Skeletal muscle satellite cell (primary cell): ENCODE measurements at regions not wholly inside any gene's neighbourhood (a gene's known extent, or its start where the extent isn't known, plus 50 kb on each side); places are given as distances from the start of the nearest gene placed in this dataset.

Source experiments
- H3K27me3 ChIP-seq: 2 replicates; pipeline ENCODE4 v1.7.0; 2013; ENCODE audit warnings: low read length; ENCODE audit not compliant: control insufficient read depth, insufficient read depth
- H3K36me3 ChIP-seq: 2 replicates; pipeline ENCODE4 v1.7.0; 2013; ENCODE audit warnings: mild to moderate bottlenecking, control low read depth, low read length; ENCODE audit not compliant: insufficient read depth
- H3K4me1 ChIP-seq: 2 replicates; pipeline ENCODE4 v1.7.0; 2013; ENCODE audit warnings: low read length; ENCODE audit not compliant: control insufficient read depth, insufficient read depth
- H3K4me2 ChIP-seq: 2 replicates; pipeline ENCODE4 v1.7.0; 2013; ENCODE audit warnings: mild to moderate bottlenecking, low read length
- H3K4me3 ChIP-seq: 2 replicates; pipeline ENCODE4 v1.7.0; 2013; ENCODE audit warnings: low read length
- H3K9ac ChIP-seq: 2 replicates; pipeline ENCODE4 v1.7.0; 2013; ENCODE audit warnings: mild to moderate bottlenecking, low read depth, low read length, moderate library complexity
- H3K9me3 ChIP-seq: replicated peaks from 2 replicates; pipeline ENCODE4 v1.7.0; 2013; ENCODE audit warnings: mild to moderate bottlenecking, control low read depth, low read length

DNA sequence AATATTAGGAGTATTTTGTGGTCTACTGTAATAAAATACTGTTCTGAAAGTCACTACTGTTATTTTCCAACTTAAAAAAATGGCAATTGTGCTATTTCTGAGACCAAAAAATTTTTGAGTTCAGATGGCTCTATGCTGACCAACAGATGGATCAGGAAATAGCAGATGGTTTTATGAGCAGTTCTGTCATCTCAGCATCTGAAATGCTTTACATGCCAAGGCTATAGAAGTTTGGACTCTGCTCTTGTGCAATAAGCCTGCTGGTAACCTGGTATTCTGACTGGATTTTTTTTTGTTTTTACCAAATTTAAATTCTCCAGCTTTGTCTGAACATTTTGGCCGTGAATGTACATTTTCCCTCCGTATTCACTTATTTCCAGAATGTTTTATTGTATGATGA lies 1127.5 kb downstream of the GRIK2 start:
- Histone ChIP-seq H3K4me1 (no peaks in the 10 kb centered on the region), H3K36me3 (no peaks in the 10 kb centered on the region), H3K9me3 (no peaks in the 10 kb centered on the region), H3K9ac (no peak overlapping the region), H3K27me3 (no peaks in the 10 kb centered on the region), H3K4me3 (no peak overlapping the region), H3K4me2 (no peak overlapping the region)

DNA sequence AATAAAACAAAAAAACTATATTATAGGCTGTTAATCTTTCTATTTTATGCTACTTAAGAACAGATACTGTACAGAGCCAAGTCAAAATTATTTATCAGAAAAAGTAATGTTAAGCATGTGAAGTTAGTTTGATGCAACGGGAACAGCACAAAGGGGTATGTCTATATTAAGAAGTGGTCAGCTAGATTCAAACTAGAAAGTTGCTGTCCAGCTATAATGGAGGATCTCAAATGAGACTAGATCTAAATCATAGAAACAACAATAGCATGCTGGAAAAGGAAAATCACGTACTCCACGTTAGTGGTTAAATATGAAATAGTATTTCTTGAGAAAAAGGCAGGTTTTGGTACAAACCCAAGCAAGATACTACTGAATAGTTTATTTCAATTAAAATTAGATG lies 1124.0 kb downstream of the GRIK2 start:
- Histone ChIP-seq H3K4me3 (no peak overlapping the region), H3K4me1 (no peaks in the 10 kb centered on the region), H3K27me3 (no peaks in the 10 kb centered on the region), H3K4me2 (no peak overlapping the region), H3K9ac (no peak overlapping the region), H3K36me3 (no peaks in the 10 kb centered on the region), H3K9me3 (no peaks in the 10 kb centered on the region)

DNA sequence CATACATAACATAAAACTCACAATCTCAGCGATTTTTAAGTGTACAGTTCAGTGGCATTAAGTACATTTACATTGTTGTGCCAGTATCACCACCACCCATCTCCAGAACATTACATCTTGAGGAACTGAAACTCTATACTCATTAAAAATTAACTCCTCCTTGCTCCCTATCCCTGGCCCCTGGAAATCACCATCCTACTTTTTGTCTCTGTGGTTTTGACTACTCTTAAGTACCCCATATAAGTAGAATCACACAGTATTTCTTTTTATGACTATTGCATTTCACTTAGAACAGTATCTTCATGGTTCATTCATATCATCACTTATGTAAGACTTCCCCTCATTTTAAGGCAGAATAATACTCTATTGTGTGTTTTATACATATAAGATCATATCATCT lies 1108.1 kb downstream of the GRIK2 start:
- Histone ChIP-seq H3K9ac (no peak overlapping the region), H3K9me3 (no peaks in the 10 kb centered on the region), H3K4me2 (no peak overlapping the region), H3K4me1 (no peaks in the 10 kb centered on the region), H3K36me3 (no peaks in the 10 kb centered on the region), H3K4me3 (no peak overlapping the region), H3K27me3 (no peaks in the 10 kb centered on the region)

DNA sequence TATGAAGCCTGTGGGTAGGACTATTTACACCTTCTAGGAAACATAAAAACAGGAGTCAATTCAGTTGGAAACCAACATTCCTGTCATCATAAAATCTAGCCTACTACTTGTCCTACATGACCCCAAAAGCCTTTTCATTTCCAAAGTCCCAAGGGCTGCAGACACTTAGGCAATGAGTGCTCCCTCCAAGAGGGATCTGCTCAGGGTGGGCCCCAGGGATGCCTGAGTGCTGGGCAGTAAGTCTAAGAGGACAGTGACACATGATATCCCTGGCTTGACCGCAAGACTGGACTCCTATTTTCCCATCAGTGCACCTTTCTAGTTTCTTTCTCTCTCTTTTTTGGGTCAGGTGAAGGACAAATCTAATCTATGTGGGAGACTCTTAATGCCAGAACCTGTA lies 1101.3 kb downstream of the GRIK2 start:
- Histone ChIP-seq H3K4me3 (no peak overlapping the region), H3K4me2 (no peak overlapping the region), H3K9ac (no peak overlapping the region), H3K4me1 (no peaks in the 10 kb centered on the region), H3K36me3 (no peaks in the 10 kb centered on the region), H3K27me3 (no peaks in the 10 kb centered on the region), H3K9me3 (no peaks in the 10 kb centered on the region)

DNA sequence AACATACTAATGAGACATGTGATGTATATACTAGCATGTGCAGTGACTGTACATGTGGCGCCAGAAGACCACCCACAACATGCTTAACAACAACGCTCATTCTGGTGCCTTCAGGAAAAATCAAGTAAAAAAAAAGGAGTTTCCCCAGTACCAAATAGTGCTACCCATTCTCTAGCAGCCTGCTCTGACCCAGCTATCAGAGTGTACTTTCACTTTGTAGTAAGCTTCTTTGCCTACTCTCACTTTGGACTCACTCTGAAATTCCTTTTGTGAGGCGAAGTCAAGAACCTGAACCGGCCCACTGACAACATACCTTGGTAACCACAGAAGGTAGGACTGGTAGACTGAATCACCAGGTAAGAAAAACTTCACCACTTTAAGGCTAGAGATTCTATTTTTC lies 1100.0 kb downstream of the GRIK2 start:
- Histone ChIP-seq H3K9me3 (no peaks in the 10 kb centered on the region), H3K9ac (no peak overlapping the region), H3K36me3 (no peaks in the 10 kb centered on the region), H3K27me3 (no peaks in the 10 kb centered on the region), H3K4me2 (no peak overlapping the region), H3K4me3 (no peak overlapping the region), H3K4me1 (no peaks in the 10 kb centered on the region)

DNA sequence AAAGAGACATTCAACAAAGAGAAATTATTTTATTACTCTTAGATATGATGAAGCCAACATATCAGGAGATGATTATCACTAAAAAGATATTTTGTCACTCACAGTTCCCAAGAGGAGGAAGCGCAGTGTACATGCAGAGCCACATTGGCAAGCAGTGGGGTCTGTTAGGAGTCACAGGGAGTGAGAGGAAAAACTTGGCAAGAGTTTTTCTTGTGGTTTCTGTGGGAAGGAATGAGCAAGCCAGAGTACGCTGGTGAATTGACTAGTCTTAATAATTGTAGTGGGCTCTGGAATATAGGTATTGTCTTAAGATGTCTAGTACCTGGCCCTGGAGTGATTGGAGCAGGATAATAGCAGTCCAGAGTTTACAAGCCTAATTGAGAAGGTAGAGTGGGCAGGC lies 1095.2 kb downstream of the GRIK2 start:
- H3K9me3 ChIP-seq = no peaks in the 10 kb centered on the region
- no peaks in the 10 kb centered on the region for H3K27me3 ChIP-seq
- no peak overlapping the region for H3K4me3 ChIP-seq
- no peaks in the 10 kb centered on the region for H3K4me1 ChIP-seq
- no peaks in the 10 kb centered on the region for H3K36me3 ChIP-seq
- H3K4me2 ChIP-seq = no peak overlapping the region
- H3K9ac ChIP-seq = no peak overlapping the region

DNA sequence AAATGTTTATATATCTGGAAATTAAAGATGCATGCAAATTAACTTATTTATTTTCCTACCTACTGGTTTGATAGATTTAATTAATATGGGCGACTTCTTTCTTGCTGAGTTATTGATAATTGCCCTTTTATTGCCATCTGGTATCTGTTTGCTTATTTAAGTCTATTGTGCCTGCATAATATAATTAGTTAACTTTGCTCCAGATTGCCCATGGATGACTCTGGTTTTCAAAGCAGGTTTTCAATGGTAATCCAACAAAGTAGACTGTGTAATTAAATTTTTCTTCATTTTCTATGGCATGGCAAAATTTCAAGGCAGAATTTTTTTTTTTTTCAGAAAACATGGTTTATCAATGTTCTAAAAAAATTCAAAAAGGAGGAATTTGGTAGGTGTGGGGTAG lies 1092.0 kb downstream of the GRIK2 start:
- no peaks in the 10 kb centered on the region for H3K9me3 ChIP-seq
- no peak overlapping the region for H3K4me3 ChIP-seq
- H3K9ac ChIP-seq = no peak overlapping the region
- no peak overlapping the region for H3K4me2 ChIP-seq
- H3K4me1 ChIP-seq = no peaks in the 10 kb centered on the region
- H3K27me3 ChIP-seq = no peaks in the 10 kb centered on the region
- no peaks in the 10 kb centered on the region for H3K36me3 ChIP-seq

DNA sequence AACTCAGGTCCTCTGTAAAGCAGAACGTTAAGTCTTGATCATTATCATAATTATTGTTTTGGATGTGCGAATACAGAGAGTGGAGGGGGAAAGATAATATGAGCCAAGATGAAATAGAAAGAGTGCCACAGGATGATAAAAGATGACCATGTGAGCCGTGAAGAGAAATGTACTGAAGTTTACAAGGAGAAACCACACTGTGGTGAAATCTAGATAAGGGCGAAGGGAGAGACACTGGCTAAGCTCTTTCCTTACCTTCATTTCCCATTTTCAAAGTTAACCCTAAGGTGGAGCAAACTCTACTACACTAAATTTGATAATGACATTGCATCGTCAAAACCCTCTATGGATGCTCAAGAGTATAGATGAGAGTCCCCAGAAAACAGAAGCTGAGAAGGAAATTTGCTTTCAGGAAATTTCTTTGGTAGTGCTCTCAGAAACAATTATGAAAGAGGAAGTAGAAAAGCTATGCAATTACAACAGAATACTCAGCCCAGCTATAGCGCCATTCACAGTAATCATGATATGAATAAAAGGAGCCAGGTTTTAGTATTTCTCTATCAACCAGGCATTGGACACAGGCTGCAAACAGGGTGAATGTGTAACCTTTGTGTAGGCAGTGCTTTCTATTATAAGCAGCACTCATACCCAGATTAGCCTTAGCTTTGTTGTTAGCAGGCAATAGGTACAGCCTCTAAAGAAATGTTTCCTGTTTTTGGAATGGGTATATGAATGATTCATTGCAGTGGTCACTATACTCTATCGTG lies 1080.7 kb downstream of the GRIK2 start:
- H3K4me1 ChIP-seq = no peaks in the 10 kb centered on the region
- no peaks in the 10 kb centered on the region for H3K9me3 ChIP-seq
- no peak overlapping the region for H3K9ac ChIP-seq
- H3K4me2 ChIP-seq = no peak overlapping the region
- H3K36me3 ChIP-seq = no peaks in the 10 kb centered on the region
- H3K27me3 ChIP-seq = no peaks in the 10 kb centered on the region
- H3K4me3 ChIP-seq = no peak overlapping the region

DNA sequence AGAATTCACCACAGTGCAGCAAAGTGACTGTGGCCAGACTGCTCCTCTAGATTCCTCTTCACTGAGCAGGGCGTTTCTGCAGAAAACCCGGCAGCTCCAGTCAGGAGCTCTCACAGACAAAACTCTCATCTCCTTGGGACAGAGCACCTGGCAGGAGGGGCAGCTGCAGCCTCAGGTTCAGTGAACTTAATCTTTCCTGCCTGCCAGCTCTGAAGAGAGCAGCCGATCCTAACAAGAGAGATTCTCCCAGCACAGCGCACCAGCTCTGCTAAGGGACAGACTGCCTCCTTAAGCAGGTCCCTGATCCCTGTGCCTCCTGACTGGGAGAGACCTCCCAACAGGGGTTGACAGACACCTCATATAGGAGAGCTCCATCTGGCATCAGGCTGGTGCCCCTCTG lies 1065.5 kb downstream of the GRIK2 start:
- H3K4me3 ChIP-seq = no peak overlapping the region
- H3K27me3 ChIP-seq = no peaks in the 10 kb centered on the region
- H3K9ac ChIP-seq = no peak overlapping the region

DNA sequence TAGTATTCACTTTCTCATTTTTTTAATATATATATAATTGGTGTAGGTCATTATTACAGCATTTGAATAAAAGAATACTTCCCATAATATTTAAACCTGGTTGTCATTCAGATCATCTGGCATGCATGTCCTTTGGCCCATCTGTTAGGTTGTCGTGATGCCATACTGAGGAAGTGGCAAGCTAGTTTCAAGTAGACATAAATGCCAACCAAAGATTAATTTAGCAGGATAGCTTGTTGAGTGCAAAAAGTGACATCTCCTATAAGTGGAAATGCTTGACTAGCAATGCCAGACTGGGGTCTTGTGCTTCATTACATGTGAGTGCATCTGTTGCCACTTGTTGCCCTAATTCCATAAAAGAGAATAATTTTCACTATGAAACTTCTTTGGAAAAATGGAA lies 1044.7 kb downstream of the GRIK2 start:
- Histone ChIP-seq H3K36me3 (no peaks in the 10 kb centered on the region), H3K4me1 (no peaks in the 10 kb centered on the region), H3K9me3 (no peaks in the 10 kb centered on the region)

More for the DNA sequence above, 1065.5 kb downstream of the GRIK2 start:
- H3K36me3 ChIP-seq = no peaks in the 10 kb centered on the region
- no peaks in the 10 kb centered on the region for H3K4me1 ChIP-seq
- H3K4me2 ChIP-seq = no peak overlapping the region
- peaks cover 4% of the 10 kb centered on the region for H3K9me3 ChIP-seq

DNA sequence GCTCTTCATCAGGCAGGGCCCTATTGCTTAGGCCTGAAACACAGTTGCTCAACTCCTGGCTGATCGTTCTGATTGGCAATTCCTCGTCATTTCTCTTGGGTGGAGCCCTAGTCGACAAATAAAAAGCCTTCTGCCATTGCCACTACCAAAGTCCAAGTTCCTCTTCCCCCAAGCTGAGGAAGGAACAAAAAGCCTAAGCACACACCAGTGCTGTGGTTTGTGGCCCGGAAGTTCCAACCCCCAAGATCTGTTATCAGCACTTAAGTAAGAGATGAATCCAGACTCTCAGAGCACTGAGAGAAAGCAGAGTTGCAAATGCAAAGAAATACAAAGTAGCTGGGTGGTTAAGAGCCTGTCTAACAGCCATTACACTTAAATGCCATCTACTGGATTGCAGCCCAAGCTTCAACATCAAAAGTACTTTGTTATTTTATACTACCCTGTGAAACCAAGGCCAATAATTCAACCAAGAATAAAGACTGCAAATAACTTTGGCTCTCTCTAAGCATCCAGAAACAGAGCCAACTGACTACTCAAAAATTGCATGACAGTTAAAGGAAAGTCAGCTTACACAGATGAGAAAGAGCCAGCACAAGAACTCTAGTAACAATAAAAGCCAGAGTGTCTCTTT lies 1024.0 kb downstream of the GRIK2 start:
- H3K27me3 ChIP-seq = no peaks in the 10 kb centered on the region
- H3K4me2 ChIP-seq = no peak overlapping the region
- H3K36me3 ChIP-seq = no peaks in the 10 kb centered on the region
- no peak overlapping the region for H3K4me3 ChIP-seq
- no peaks in the 10 kb centered on the region for H3K4me1 ChIP-seq
- H3K9ac ChIP-seq = no peak overlapping the region
- peaks cover 11% of the 10 kb centered on the region for H3K9me3 ChIP-seq

More for the DNA sequence above, 1044.7 kb downstream of the GRIK2 start:
- H3K4me2 ChIP-seq = no peak overlapping the region
- no peak overlapping the region for H3K4me3 ChIP-seq
- no peaks in the 10 kb centered on the region for H3K27me3 ChIP-seq
- H3K9ac ChIP-seq = no peak overlapping the region

DNA sequence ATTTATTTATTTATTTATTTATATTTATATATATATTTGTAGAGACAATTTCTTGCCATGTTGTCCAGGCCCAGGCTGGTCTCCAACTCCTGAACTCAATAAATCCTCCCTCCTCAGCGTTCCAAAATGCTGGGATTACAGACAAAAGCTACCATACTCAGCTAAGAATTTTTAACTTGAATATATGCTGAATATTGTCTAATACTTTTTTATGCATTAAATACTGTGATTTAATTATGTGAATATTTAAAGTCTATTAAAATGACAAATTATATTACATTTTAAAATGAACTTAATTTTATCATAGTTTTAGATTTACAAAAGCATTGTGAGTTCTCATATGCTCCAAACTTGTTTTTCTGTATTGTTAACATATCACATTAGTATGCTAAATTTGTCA lies 1022.4 kb downstream of the GRIK2 start:
- no peaks in the 10 kb centered on the region for H3K36me3 ChIP-seq
- H3K9me3 ChIP-seq = peaks cover 11% of the 10 kb centered on the region
- no peak overlapping the region for H3K9ac ChIP-seq
- no peak overlapping the region for H3K4me3 ChIP-seq
- no peaks in the 10 kb centered on the region for H3K4me1 ChIP-seq
- H3K4me2 ChIP-seq = no peak overlapping the region
- H3K27me3 ChIP-seq = no peaks in the 10 kb centered on the region
